Pancreas (tissue), 10 donors: ENCODE measurements at regions not wholly inside any gene's neighbourhood (a gene's known extent, or its start where the extent isn't known, plus 50 kb on each side); places are given as distances from the start of the nearest gene placed in this dataset.

Experiments used
- ATAC-seq, 4 donors: fragments of 200-7000 bp; cut with Tn5 transposase; one replicate each; pipeline versions ENCODE4 v1.8.0 to v1.9.1; 2020; ENCODE audit warnings: mild to moderate bottlenecking in 4 of 4, moderate library complexity in 4 of 4
- DNase-seq, 6 donors: peaks; one replicate each; pipeline ENCODE4 v3.0.0-alpha.2; 2020
- FAIRE-seq: peaks from 2 replicates; lab custom pipeline; 2012; peaks lifted over from hg19 to GRCh38; lab: Jason Lieb, UNC
- H3K27ac ChIP-seq, 4 donors: fragments of 200-600 bp; sonication (generic); 1 replicate in 3 of 4; 2 replicates in 1 of 4; pipeline versions ENCODE4 v1.5.0 to v1.8.0; 2020
- H3K27me3 ChIP-seq, 4 donors: fragments of 200-600 bp; one replicate each; pipeline ENCODE4 v1.8.0; 2021
- H3K36me3 ChIP-seq, 3 donors: fragments of 200-600 bp; sonication (generic) in 1 of 3; one replicate each; pipeline versions ENCODE4 v1.5.0 to v1.8.0; 2020 to 2021
- H3K4me1 ChIP-seq, 3 donors: fragments of 200-600 bp; one replicate each; pipeline ENCODE4 v1.8.0; 2021
- H3K4me3 ChIP-seq, 4 donors: fragments of 200-600 bp; sonication (generic) in 2 of 4; one replicate each; pipeline versions ENCODE4 v1.5.0 to v1.8.0; 2020 to 2021
- H3K9me3 ChIP-seq, 4 donors: fragments of 200-600 bp; one replicate each; pipeline ENCODE4 v1.8.0; 2021
- WGBS, 2 donors: extraction: QIAGEN DNeasy Blood & Tissue Kit; methylation state at CpG; one replicate each; pipeline ENCODE4 v1.1.7; 2013; 5-methylcytosine and 5-hydroxymethylcytosine counted together
- intact Hi-C, 3 donors: fragments of 100-400 bp; cut with DNase I; formaldehyde crosslinking; loops; one replicate each; pipeline versions ENCODE4 v1.11.1 to v1.14.2; 2022
- TF ChIP-seq, protein P1 (sequence below), 4 donors: fragments of 200-600 bp; sonication (generic) in 3 of 4; IDR thresholded peaks; one replicate each; pipeline versions ENCODE4 v1.5.0 to v1.8.0; 2021; ENCODE audit warnings: antibody characterized with exemption in 4 of 4
- donor health status: healthy with polysubstance abuse.
- donor health status: DM: no; HTN: no; CAD: no; lungs with moderate emphysema.
- donor health status: DM: no; HTN: no; CAD: no.
- donor health status: control.
- donor health status: control.
- donor health status: Bipolar disorder and iron deficiency.
- donor health status: DM: yes; HTN: yes; CAD: no.
- donor health status: DM: no; HTN: no; CAD: no.
- donor health status: DM: no; HTN: no; CAD: no.
- donor health status: DM: yes; HTN: yes; CAD: no.

DNA sequence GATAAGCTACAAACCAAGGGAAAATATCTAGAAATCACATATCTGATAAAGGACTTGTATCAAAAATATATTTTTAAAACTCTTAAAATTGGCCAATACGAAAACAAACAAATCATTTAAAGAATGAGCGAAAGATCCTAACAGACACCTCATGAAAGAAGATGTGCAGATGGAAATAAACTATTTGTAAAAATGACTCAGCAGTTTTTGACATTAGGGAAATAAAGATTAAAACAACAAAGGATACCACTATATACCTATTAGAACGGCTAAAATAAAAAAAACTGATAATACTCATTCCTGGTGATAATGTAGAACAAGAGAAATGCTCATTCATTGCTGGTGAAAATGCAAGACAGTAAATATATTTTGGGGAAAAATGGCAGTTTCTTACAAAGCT lies 506.4 kb downstream of the KLHL4 start:
- WGBS, 2 donors, result 68 to 71% methylated on average over 3 of the region's 3 CpGs
- Histone ChIP-seq H3K27ac (no peak overlapping the region), H3K27me3 (peaks cover 0 to 7% (median 0%) of the 10 kb centered on the region in 4 donors), H3K9me3 (no peaks in the 10 kb centered on the region), H3K36me3 (no peaks in the 10 kb centered on the region), H3K4me1 (no peaks in the 10 kb centered on the region), H3K4me3 (no peak overlapping the region)
- TF ChIP-seq, protein P1, sequence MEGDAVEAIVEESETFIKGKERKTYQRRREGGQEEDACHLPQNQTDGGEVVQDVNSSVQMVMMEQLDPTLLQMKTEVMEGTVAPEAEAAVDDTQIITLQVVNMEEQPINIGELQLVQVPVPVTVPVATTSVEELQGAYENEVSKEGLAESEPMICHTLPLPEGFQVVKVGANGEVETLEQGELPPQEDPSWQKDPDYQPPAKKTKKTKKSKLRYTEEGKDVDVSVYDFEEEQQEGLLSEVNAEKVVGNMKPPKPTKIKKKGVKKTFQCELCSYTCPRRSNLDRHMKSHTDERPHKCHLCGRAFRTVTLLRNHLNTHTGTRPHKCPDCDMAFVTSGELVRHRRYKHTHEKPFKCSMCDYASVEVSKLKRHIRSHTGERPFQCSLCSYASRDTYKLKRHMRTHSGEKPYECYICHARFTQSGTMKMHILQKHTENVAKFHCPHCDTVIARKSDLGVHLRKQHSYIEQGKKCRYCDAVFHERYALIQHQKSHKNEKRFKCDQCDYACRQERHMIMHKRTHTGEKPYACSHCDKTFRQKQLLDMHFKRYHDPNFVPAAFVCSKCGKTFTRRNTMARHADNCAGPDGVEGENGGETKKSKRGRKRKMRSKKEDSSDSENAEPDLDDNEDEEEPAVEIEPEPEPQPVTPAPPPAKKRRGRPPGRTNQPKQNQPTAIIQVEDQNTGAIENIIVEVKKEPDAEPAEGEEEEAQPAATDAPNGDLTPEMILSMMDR (IDR thresholded peaks at IDR 0.05), result no peak
- no peak for DNase-seq
- intact Hi-C loops, result no loop called here
- no peak for FAIRE-seq
- no peak for ATAC-seq

DNA sequence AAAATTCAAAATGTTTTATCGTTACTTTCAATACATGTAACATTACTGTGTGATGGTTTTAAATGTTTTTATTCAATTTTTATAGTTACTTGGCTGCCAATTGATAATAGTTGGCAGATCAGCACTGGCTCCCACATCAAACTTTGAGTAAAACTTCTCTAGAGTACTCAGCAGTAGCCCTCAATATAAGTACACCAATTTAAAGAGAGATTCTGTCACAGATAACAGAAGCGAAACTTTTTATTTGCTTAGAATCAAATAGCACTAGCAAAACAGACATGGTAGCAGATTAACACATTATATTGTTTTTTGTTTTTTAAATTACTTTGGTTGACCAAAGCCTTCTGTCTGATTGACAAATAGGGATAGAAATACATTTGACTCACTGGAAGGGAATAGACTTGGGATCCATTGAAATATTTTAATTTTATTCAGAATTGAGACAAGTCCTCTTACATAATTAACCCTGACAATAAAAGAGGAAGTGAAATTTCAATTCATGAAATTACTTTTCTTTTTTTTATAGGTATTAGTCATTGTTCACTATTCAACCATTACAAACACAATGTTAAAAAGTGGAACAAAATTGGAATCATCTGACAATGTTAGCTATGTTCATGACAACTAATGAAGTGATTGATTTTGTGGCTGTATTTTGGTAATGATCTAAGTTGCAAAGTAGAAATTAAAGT lies 554.9 kb downstream of the KLHL4 start:
- ATAC-seq, result no peak
- no peak overlapping the region for H3K27ac ChIP-seq
- peaks cover 0 to 5% (median 2%) of the 10 kb centered on the region in 4 donors for H3K27me3 ChIP-seq
- intact Hi-C loops, result no loop called here
- H3K9me3 ChIP-seq, result no peaks in the 10 kb centered on the region
- no peak for DNase-seq
- H3K4me1 ChIP-seq, result no peaks in the 10 kb centered on the region
- WGBS, 2 donors, result 54% methylated on average over 2 of the region's 2 CpGs
- H3K36me3 ChIP-seq, result no peaks in the 10 kb centered on the region
- no peak overlapping the region for H3K4me3 ChIP-seq
- FAIRE-seq, result peak; percentile 26
- TF ChIP-seq, protein P1 (IDR thresholded peaks at IDR 0.05), result no peak

DNA sequence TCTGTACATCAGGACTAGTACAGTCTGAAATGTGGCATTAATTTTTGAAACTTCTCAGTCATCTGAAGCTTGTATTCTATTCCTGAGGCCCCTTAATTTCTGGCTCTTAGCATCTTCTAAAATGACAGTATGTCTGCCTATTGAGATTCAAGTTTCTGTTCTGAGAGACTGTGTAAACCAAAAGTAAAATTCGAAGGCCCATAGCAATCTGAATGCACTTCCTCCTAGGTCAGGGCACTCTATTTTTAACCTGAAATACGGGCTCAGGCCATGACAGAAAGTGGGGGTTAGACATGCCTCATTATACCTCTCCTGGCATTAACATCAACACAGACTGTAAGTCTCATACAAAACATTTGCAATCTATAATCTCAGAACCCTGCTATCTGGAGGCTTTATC lies 584.4 kb downstream of the KLHL4 start:
- no peak overlapping the region for H3K27ac ChIP-seq
- FAIRE-seq, result no peak
- no peaks in the 10 kb centered on the region for H3K4me1 ChIP-seq
- no peaks in the 10 kb centered on the region for H3K36me3 ChIP-seq
- H3K4me3 ChIP-seq, result no peak overlapping the region
- ATAC-seq, result no peak
- no peak for DNase-seq
- H3K27me3 ChIP-seq, result no peaks in the 10 kb centered on the region
- TF ChIP-seq, protein P1 (IDR thresholded peaks at IDR 0.05), result no peak
- WGBS, 2 donors, result 16 to 24% methylated on average over 2 of the region's 2 CpGs
- no peaks in the 10 kb centered on the region for H3K9me3 ChIP-seq
- intact Hi-C loops, result no loop called here

DNA sequence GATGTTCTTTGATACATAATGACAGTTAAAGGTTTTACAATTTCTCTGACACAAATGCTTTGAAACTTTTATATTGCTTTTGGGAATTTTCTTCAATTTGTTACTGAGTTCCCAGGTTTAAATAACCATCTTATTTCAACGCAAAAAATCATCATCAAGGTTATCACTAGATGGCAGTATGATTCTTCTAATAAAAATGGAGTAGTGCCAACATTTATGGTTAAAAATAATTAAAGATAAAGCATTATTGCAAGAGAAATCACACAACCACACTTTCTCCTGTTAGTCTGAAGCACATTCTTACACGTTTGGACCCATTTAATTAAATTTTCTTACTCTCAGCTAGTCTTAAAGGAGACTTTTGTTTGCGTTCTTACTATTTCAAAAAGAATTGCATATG lies 611.3 kb upstream of the CPXCR1 start:
- WGBS, 2 donors, result 18 to 19% methylated on average over 3 of the region's 3 CpGs
- H3K4me1 ChIP-seq, result no peaks in the 10 kb centered on the region
- peaks cover 0 to 16% (median 0%) of the 10 kb centered on the region in 4 donors for H3K27me3 ChIP-seq
- H3K9me3 ChIP-seq, result no peaks in the 10 kb centered on the region
- ATAC-seq (peak in 1 of 4 donors; percentile 65), FAIRE-seq (no peak), DNase-seq (no peak)
- no peak overlapping the region for H3K4me3 ChIP-seq
- H3K36me3 ChIP-seq, result no peaks in the 10 kb centered on the region
- intact Hi-C loops, result no loop called here
- no peak overlapping the region for H3K27ac ChIP-seq
- TF ChIP-seq, protein P1 (IDR thresholded peaks at IDR 0.05), result no peak

DNA sequence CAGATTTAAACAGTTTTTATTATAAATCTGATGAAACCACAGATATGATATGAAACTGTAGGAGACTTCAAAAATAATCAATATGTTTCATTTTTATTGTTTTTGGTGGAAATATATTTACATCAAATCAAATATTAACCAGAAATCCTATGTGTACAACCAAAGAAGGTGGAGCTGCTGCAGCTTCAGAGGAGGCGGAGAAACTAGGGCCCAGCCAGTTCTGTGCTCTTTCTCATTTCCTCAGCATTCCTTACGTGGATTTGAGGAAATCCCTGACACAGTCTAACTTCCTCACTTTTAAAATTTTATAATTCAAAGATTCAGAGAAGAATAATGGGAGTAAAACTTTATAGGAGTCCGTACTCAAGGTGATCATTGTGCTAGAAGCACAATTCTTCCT lies 610.7 kb upstream of the CPXCR1 start:
- Histone ChIP-seq H3K4me1 (no peaks in the 10 kb centered on the region), H3K4me3 (no peak overlapping the region), H3K9me3 (no peaks in the 10 kb centered on the region), H3K36me3 (no peaks in the 10 kb centered on the region), H3K27ac (no peak overlapping the region), H3K27me3 (peaks cover 0 to 16% (median 0%) of the 10 kb centered on the region in 4 donors)
- DNase-seq, result no peak
- TF ChIP-seq, protein P1 (IDR thresholded peaks at IDR 0.05), result no peak
- ATAC-seq, result peak in 3 of 4 donors; percentile 56 to 85 (median 60)
- WGBS, 2 donors, result 39 to 40% methylated on average over 3 of the region's 3 CpGs
- intact Hi-C loops, result no loop called here
- no peak for FAIRE-seq
